ENCODE measurements at regions not wholly inside any gene's neighbourhood (a gene's known extent, or its start where the extent isn't known, plus 50 kb on each side); places are given as distances from the start of the nearest gene placed in this dataset.
A peak's percentile ranks its signal among the peaks of the same experiment; 100 is the strongest.

DNA sequence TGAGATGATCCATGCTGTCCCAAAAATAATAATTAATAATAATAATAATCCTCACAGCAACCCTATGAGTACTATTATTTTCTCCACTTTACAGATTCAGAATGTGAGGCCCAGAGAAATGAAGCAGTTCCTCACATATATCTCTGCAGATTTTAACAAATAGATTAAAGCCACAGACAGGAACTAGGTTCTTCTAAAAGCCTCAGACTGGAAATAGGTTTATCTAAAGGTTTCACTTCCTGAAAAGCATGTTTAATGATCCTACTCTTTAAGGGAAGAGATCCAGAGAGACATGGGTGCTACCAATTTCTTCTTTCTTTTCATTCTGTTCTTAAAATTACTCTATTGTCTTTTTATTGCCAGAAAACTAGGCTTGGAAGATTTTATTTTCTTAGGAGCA is 1079.4 kb upstream of the COX7C start (continued):
- TF ChIP-seq, protein P1, sequence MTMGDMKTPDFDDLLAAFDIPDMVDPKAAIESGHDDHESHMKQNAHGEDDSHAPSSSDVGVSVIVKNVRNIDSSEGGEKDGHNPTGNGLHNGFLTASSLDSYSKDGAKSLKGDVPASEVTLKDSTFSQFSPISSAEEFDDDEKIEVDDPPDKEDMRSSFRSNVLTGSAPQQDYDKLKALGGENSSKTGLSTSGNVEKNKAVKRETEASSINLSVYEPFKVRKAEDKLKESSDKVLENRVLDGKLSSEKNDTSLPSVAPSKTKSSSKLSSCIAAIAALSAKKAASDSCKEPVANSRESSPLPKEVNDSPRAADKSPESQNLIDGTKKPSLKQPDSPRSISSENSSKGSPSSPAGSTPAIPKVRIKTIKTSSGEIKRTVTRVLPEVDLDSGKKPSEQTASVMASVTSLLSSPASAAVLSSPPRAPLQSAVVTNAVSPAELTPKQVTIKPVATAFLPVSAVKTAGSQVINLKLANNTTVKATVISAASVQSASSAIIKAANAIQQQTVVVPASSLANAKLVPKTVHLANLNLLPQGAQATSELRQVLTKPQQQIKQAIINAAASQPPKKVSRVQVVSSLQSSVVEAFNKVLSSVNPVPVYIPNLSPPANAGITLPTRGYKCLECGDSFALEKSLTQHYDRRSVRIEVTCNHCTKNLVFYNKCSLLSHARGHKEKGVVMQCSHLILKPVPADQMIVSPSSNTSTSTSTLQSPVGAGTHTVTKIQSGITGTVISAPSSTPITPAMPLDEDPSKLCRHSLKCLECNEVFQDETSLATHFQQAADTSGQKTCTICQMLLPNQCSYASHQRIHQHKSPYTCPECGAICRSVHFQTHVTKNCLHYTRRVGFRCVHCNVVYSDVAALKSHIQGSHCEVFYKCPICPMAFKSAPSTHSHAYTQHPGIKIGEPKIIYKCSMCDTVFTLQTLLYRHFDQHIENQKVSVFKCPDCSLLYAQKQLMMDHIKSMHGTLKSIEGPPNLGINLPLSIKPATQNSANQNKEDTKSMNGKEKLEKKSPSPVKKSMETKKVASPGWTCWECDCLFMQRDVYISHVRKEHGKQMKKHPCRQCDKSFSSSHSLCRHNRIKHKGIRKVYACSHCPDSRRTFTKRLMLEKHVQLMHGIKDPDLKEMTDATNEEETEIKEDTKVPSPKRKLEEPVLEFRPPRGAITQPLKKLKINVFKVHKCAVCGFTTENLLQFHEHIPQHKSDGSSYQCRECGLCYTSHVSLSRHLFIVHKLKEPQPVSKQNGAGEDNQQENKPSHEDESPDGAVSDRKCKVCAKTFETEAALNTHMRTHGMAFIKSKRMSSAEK (CRISPR knock-in tag; IDR thresholded peaks at IDR 0.05; ENCODE audit: borderline replicate concordance), result no peak

DNA sequence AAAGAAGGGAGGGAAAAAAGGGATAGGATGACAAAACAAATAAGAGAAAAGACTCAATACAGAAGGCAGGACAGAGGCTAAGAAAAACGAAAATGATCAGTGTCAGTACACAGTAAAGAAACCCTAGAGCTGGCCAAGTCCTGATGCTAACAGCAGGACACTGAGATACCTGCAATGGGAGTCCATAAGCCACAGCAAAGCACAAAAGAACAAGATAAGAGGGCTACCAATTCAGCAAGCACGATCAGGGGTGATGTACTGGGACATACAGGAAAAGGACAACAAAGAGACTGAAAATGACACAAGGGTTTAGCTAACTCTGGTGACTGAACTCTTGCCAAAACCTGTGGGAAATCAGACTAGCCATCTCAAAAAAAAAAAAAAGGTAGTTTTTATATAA is 1072.6 kb upstream of the COX7C start:
- no peak overlapping the region for H3K4me3 Mint-ChIP-seq
- ATAC-seq (peak; percentile 87), DNase-seq (ENCODE audit: low spot score) (no peak)
- H3K9me3 Mint-ChIP-seq, result no peaks in the 10 kb centered on the region; the same call in 1 of the 2 replicates
- no peak for TF ChIP-seq CBFB (CRISPR knock-in tag; IDR thresholded peaks at IDR 0.05; ENCODE audit: low read depth)
- TF ChIP-seq, protein P2, sequence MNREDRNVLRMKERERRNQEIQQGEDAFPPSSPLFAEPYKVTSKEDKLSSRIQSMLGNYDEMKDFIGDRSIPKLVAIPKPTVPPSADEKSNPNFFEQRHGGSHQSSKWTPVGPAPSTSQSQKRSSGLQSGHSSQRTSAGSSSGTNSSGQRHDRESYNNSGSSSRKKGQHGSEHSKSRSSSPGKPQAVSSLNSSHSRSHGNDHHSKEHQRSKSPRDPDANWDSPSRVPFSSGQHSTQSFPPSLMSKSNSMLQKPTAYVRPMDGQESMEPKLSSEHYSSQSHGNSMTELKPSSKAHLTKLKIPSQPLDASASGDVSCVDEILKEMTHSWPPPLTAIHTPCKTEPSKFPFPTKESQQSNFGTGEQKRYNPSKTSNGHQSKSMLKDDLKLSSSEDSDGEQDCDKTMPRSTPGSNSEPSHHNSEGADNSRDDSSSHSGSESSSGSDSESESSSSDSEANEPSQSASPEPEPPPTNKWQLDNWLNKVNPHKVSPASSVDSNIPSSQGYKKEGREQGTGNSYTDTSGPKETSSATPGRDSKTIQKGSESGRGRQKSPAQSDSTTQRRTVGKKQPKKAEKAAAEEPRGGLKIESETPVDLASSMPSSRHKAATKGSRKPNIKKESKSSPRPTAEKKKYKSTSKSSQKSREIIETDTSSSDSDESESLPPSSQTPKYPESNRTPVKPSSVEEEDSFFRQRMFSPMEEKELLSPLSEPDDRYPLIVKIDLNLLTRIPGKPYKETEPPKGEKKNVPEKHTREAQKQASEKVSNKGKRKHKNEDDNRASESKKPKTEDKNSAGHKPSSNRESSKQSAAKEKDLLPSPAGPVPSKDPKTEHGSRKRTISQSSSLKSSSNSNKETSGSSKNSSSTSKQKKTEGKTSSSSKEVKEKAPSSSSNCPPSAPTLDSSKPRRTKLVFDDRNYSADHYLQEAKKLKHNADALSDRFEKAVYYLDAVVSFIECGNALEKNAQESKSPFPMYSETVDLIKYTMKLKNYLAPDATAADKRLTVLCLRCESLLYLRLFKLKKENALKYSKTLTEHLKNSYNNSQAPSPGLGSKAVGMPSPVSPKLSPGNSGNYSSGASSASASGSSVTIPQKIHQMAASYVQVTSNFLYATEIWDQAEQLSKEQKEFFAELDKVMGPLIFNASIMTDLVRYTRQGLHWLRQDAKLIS (CRISPR knock-in tag; IDR thresholded peaks at IDR 0.05; ENCODE audit: borderline replicate concordance), result no peak
- POLR2A ChIA-PET, result no interaction called here
- H3K27ac Mint-ChIP-seq, result no peak overlapping the region
- no peaks in the 10 kb centered on the region for H3K27me3 Mint-ChIP-seq (ENCODE audit: low read depth)
- CTCF ChIA-PET, result no interaction called here
- no peaks in the 10 kb centered on the region for H3K36me3 Mint-ChIP-seq
- peaks cover 18% of the 10 kb centered on the region for H3K4me1 Mint-ChIP-seq

DNA sequence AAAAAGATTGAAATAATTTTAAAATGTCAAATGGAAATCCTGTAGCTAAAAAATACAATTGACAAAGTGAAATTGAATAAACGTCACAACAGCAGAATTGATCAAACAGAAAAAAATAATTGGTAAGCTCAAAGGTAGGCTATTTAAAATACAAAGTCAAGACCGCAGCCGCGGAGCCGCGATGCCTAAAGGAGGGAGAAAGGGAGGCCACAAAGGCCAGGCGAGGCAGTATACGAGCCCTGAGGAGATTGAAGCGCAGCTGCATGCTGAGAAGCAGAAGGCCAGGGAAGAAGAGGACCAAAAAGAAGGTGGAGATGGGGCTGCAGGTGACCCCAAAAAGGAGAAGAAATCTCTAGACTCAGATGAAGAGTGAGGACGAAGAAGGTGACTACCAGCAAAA is 1068.5 kb upstream of the COX7C start:
- no peak overlapping the region for H3K4me3 Mint-ChIP-seq
- ChIA-PET CTCF (no interaction called here), POLR2A (no interaction called here)
- peaks cover 11% of the 10 kb centered on the region for H3K4me1 Mint-ChIP-seq
- no peak overlapping the region for H3K27ac Mint-ChIP-seq
- ATAC-seq (no peak), DNase-seq (ENCODE audit: low spot score) (no peak)
- no peaks in the 10 kb centered on the region for H3K27me3 Mint-ChIP-seq (ENCODE audit: low read depth)
- peaks cover 16% of the 10 kb centered on the region for H3K36me3 Mint-ChIP-seq
- H3K9me3 Mint-ChIP-seq, result peaks cover 27% of the 10 kb centered on the region
- TF ChIP-seq SP1 (CRISPR knock-in tag; conservative IDR thresholded peaks at IDR 0.05) (no peak), TCF7 (CRISPR knock-in tag; IDR thresholded peaks at IDR 0.05; ENCODE audit: low read depth) (no peak), ZNF219 (CRISPR knock-in tag; IDR thresholded peaks at IDR 0.05; ENCODE audit: borderline replicate concordance) (no peak), ZNF138 (CRISPR knock-in tag; conservative IDR thresholded peaks at IDR 0.05) (no peak), IRF2 (CRISPR knock-in tag; IDR thresholded peaks at IDR 0.05; ENCODE audit: borderline replicate concordance, low read depth) (no peak), ZNF263 (CRISPR knock-in tag; IDR thresholded peaks at IDR 0.05; ENCODE audit: low read depth) (no peak)
- TF ChIP-seq, protein P3, sequence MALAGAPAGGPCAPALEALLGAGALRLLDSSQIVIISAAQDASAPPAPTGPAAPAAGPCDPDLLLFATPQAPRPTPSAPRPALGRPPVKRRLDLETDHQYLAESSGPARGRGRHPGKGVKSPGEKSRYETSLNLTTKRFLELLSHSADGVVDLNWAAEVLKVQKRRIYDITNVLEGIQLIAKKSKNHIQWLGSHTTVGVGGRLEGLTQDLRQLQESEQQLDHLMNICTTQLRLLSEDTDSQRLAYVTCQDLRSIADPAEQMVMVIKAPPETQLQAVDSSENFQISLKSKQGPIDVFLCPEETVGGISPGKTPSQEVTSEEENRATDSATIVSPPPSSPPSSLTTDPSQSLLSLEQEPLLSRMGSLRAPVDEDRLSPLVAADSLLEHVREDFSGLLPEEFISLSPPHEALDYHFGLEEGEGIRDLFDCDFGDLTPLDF (CRISPR knock-in tag; IDR thresholded peaks at IDR 0.05), result no peak
- TF ChIP-seq, protein P4, sequence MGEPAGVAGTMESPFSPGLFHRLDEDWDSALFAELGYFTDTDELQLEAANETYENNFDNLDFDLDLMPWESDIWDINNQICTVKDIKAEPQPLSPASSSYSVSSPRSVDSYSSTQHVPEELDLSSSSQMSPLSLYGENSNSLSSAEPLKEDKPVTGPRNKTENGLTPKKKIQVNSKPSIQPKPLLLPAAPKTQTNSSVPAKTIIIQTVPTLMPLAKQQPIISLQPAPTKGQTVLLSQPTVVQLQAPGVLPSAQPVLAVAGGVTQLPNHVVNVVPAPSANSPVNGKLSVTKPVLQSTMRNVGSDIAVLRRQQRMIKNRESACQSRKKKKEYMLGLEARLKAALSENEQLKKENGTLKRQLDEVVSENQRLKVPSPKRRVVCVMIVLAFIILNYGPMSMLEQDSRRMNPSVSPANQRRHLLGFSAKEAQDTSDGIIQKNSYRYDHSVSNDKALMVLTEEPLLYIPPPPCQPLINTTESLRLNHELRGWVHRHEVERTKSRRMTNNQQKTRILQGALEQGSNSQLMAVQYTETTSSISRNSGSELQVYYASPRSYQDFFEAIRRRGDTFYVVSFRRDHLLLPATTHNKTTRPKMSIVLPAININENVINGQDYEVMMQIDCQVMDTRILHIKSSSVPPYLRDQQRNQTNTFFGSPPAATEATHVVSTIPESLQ (CRISPR knock-in tag; IDR thresholded peaks at IDR 0.05), result no peak
